GM18873 (cell line): ENCODE measurements at regions not wholly inside any gene's neighbourhood (a gene's known extent, or its start where the extent isn't known, plus 50 kb on each side); places are given as distances from the start of the nearest gene placed in this dataset.
"Not testable (repeated sequence)": the region's sequence is repeated elsewhere in the genome, so short reads cannot be mapped to it uniquely, and the experiment has no call there.

Experiments
- ATAC-seq: cut with Tn5 transposase; IDR thresholded peaks from one replicate; pipeline ENCODE4 v1.9.1; 2021; ENCODE audit warnings: mild to moderate bottlenecking, moderate library complexity, moderate number of reproducible peaks; ENCODE audit not compliant: unreplicated experiment, low FRiP score

DNA sequence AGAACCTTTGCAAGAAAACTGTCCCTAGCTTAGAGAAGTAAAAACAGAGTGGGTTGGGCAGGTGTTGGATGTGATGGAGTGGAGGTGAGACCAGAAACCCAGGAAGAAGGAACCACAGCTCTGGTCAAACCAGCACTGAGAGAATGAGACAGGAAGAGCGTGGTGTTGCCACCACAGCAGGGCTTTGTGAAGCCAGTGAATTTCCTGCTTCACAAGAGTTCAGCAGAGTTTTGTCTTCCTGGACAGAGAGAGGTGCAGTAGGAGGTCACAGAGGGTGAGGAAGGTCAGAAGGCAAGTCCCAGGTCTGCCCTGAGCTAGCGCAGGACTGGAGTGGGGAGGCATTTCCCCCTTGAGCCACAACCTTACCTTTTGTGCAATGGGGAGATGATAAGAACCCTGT, 2306.2 kb upstream of the ACO1 start:
- no peak for ATAC-seq

DNA sequence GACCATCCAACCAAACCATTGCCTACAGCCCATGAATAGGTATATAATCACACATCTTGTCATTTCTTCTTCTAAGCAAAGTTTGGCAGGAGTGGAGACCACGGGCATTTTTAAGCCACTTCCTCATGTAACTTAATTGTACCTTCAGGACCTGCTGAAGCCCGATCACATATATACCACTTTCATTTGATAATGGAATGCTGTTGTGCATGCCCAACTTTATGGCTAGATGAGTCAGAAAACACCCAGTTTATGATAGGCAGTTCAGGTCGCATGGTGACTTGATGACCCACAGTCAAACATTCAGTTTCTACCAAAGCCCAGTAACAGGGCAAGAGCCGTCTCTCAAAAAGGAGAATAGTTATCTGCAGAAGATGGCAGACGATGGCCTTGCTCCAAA, 2295.0 kb upstream of the ACO1 start:
- ATAC-seq = no peak

DNA sequence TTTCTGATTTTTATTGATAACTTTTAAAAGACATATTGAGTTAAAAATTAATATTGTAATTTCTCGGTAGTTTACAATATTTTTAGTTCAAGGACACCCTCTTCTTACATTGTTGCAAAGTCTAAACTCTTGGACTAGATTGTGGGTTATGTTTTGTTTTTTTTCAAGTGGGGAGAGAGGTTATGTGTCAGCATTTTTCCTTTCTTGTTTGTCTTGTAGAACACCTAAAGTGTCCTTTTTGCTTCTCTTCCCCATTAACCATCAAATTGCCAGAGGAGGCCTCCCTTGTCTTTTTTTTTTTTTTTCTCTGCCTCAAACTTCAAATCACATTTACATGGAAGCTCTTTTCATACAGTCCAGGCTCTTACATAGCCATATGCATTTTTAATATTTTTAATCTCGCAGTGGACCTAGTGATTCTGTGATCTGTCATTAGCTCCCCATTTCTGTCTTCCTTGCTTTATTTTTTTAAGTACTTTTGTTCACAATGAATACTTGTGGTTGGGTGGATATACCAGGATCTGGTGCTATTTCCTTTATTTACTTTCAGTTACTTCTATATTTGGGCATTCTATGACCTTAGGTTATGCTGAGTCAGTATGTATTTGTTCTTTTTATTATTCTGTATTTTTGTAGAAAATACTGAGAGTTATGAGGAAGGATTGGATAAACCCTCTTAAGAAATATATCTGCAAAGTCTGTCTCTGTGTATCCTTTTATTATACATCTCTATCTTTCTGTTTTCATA, 2280.6 kb upstream of the ACO1 start:
- ATAC-seq = no peak

DNA sequence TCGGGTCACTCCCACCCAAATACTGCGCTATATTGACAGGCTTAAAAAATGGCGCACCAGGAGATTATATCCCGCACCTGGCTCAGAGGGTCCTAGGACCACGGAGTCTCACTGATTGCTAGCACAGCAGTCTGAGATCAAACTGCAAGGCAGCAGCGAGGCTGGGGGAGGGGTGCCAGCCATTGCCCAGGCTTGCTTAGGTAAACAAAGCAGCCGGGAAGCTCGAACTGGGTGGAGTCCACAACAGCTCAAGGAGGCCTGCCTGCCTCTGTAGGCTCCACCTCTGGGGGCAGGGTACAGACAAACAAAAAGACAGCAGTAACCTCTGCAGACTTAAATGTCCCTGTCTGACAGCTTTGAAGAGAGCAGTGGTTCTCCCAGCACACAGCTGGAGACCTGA, 2277.3 kb upstream of the ACO1 start:
- not testable (repeated sequence) for ATAC-seq

DNA sequence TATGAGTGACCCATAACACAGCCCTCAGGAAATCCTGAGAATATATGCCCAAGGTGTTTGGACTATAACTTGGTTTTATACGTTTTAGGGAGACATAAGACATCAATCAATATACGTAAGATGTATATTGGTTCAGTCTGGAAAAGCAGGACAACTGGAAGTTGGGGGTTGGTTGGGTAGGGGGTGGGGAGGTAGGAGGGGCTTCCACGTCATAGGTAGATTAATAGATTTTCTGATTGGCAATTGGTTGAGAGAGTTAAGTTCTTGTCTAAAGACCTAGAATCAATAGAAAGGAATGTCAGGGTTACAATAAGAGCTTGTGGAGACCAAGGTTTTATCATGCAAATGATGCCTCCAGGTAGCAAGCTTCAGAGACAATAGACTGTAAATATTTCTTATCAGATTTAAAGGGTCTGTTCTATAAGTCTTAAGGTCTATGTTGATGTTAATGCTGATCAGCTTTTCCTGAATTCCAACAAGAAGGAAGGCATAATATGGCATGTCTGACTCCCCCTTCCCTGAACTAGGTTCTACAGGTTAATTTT, 2267.7 kb upstream of the ACO1 start:
- ATAC-seq = no peak

DNA sequence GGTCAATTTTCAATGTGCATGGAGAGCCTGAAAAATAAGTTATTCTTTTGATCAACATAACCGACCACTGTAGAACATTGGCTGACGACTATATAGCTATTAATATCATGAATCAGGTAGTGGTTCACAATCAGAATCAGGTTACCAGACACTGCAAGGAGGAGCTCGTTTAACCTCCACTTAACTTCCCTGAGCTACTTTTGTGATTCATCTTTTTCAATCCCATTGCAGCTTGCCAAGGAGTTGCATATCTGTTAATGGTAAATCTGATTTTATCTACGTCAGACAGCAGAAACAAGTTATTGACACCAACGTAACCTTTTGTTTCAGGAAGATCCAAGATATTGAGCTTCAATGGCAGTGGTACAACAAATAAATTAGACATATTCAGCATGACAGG, 2263.8 kb upstream of the ACO1 start:
- ATAC-seq = no peak

DNA sequence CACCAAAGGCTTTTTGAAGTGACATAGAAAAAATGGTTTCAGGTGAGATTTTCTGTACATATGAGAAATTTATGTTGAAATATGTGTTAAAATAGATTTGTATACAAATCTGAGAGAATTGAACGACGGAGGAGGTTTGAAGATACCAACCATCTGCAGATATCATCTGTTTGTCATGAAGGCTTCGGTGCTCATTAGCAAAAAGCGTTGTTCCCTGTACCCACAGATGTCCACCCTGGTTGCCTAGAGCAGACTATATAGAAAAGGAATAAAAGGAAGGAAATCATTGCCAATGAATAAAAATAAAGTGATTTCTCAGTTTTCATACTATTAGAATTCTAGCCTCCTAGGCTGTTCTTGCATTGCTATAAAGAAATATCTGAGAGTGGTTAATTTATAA, 2262.8 kb upstream of the ACO1 start:
- ATAC-seq = no peak

DNA sequence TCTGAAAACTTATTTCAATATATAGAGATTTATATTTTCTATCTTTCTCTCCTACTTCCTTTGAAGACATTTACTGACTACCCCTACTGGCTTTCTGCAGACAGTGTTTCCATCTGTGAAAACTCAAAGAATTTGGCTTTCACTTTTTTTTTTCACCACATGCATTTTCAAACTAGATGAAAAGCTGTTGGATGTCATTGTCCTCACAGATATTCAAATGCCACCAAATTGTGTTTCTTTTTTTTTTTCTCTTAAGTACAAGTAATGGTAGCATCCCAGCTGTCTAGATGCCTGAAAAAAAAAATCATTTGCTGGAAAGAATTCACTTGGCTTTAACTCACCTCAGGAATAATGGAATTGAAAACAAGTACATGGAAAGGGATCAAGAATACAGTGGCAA, 2258.6 kb upstream of the ACO1 start:
- no peak for ATAC-seq

DNA sequence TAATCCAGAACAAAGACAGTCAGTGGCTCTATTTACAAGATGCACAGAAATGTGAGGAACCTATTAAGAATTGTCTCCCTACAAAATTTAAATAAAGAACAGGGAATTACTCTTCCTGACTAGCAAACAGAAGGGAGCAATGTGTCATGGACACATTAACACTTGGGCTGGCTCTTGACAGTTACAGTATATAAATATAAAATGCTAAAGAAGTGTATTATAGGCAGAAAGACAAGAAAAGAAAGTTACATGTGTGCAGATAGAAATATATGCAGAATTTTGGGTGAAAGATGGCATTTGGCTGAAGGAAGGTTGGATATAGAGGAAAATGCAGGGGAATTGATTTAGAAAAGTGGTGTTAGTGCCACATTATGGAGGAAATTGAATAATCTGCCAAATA, 2257.1 kb upstream of the ACO1 start:
- ATAC-seq = no peak

DNA sequence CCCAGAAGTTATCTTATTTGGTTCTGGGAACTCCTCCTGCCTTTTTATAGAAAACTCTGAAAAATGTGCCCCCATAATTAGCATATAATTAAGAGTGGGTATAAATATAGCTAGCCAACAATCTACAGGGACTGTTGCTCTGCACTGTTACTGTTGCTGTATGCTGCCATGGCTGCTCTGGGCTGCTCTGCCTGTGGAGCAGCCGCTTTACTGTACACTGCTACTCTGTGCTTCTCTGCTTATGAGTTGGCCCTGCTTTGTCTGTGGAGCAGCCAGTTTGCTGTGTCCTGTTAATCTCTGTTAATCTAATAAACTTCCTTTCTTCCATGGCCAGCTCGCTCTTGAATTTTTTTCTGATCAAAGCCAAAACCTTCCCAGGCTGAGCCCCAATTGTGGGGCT, 2244.0 kb upstream of the ACO1 start:
- no peak for ATAC-seq

DNA sequence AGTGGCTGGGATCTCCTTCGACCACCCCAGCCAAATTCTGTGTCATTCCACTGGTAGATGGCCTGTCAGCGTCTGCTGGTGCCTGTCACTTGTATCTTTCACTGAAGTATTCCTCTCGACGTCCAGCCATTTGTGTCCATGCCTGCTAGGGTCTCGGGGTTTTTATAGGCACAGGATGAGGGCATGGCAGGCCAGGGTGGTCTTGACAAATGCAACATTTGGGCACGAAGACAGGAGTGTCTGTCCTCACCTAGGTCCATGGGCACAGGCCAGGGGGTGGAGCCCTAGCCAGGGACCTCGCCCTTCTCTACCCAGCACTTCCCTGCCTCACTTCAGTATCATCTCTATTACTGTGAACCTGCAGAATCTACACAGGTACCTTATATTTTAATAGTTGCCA, 2223.9 kb upstream of the ACO1 start:
- ATAC-seq = no peak

DNA sequence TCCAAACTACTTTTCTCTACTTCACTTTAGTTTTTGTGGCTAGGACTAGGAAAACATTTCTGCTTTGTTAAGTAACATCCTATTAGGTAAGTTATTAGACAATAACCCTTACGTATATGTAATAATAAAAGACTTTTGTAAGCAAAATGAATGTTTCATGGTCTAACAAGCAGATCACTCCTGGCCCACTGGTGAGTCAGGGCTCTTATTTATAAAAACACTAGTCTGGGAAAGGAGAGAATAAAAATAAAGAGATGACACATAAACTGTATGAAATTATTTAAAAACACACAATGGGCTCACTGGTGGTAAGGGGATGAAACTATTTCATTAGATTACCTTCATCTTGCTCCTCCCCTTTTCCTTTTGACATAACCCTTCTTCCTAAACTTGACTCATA, 2212.2 kb upstream of the ACO1 start:
- ATAC-seq = no peak

DNA sequence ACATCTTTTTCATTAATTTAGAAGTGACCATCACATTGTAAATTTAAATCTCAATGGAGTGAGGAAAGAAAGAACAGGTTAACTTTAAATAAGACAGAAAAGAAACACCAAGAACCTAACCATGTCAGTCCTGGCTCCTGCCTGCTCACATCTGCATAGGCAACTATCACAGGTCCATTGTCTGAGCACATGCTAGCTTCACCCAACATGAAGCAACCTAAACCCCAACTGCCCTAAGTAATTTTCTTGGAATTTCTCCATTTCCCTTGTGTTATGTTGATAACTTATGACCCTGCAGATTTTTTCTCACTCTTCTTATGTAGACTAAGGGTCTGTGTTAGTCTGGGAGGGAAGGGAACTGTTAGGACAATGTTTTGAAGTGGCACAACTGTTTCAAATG, 2205.8 kb upstream of the ACO1 start:
- no peak for ATAC-seq

DNA sequence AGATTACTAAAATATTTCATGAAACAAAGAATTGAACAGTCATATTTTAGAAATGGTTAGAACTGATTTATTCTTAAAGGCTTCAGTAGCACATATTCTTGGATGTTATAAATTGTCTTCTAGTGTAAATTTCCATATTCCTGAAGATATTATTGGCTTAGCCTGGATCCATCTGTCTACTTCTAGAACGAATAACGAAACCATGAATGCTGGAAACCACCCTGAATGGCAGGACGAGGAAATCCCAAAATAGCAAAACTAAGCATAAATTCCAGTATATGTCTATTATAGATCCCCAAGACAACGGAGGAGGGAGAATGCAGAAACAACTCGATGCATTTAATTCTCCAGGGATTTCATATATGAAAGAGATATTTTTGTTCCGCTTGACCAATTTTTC, 2191.0 kb upstream of the ACO1 start:
- no peak for ATAC-seq

DNA sequence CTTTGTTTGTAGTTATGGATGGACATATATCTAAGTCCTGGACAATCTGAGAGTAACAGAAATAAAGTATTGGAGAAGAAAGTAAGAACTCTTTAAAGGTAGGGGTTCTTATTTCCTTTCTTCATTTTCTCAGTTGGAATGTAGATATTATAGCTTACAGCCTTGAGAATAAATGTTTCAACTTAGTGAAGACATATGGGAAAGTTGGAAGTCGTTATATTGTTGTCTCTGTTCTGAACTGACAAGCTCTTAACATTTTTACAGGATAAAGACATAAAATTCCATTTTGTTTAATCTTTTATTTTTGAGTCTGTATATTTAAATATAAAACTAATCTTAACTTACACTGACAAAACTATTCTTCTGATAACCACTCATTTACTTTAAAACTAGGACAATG, 2187.5 kb upstream of the ACO1 start:
- no peak for ATAC-seq

DNA sequence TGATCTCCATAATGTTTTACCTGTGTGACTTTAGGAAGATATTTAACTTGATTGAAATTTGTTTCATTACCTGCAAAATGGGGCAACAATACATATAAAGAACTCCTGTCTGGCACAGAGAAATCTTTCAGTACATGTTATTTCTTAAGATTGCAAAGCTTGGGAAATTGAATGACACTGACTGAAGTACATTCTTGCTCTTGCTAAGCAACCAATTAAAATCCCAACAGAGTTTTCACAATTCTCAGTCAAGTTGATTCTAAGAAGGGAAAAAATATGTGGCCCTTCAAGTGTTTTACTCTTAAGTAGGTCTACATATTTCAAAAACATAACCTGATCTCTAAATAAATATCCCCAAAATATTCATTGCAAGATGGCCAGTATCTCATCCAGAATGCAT, 2187.0 kb upstream of the ACO1 start:
- no peak for ATAC-seq

DNA sequence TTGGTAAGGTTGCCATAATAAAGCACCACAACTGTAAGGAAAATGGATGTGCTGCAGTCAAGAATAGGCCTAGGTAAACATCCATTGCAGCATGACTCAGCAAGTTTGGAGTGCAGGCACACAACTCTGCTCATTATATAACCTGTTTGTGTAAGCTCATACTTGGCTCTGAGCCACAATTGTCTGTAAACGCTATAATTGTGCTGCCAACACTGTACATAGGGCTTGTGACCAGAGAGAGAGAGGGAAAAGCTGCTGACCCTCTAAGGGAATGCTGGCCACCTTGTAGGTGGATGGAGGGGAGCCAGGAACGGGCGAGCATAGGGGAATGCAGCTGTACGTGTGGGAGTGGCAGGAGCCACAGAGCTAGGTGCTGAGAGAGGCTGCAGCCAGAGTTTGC, 2186.5 kb upstream of the ACO1 start:
- ATAC-seq = no peak

DNA sequence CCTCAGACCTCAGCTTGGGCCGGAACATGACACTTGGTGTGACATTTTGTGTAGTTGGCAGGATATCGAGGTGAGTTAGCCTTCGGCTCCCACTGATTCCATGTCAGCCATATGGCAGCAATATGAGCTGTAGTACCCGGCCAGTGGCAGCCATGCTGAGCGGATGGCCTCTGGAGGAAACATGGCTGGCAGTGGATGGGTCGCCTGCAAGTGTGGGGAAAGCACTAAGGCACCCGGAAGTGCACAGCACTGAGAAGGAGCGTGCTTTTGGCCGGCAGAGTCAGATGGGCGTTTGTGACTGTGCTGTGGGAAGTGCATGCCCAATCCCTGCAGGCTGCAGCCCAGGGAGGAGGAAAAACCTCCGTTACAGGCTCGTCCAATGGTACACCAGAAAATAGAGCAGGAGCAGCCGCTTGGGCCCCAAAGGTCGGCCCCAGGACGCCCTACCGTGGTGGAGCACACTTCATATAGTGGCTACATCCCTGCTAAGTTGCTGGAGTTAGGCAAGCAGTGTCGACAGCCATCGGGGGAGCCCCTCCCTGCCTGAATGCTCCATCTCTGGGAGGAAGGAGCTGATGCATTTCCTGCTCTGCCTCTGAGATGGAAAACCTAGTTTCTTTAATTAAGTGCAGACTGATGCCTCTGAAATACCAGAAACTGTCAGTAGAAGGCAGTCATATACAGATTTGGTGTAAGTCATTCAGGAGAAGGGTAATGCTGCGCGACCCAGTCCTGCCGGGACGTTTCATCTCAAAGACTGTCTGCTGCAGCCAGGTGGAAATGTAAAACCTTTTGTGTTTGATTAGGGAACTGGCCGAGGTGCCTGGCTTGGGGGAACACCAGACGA, 2185.8 kb upstream of the ACO1 start:
- ATAC-seq = no peak

DNA sequence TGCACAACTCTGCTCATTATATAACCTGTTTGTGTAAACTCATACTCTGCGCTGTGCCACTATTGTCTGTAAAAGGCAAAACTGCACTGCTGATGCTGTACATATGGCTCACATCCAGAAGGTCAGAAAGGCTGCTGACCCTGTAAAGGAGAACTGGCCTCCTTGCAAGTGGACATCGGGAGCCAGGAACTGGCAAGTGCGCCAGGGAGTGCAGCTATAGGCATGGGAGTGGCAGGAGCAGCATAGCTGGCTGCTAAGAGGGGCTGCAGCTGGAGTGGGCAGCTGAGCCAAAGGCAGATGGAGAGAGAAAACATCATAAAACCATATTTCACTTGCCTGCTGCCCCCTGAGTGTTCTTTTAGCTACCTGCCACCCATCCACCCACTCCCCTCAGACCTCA, 2183.4 kb upstream of the ACO1 start:
- ATAC-seq = no peak

DNA sequence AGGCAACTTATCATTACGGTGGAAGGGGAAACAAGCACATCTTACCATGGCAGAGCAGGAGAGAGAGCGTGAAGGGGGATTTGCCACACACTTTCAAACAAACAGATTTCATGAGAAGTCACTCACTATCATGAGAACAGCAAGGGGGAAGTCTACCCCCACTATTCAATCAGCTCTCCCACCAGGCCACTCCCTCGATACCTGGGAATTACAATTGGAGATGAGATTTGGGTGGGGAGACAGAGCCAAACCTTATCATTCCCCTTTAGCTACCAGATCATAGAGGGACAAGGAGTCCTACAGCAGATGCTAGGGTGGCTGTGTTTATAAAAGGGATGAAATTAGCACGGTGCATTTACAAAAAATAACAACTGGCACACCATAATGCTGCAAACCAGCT, 2149.4 kb upstream of the ACO1 start:
- ATAC-seq = no peak

DNA sequence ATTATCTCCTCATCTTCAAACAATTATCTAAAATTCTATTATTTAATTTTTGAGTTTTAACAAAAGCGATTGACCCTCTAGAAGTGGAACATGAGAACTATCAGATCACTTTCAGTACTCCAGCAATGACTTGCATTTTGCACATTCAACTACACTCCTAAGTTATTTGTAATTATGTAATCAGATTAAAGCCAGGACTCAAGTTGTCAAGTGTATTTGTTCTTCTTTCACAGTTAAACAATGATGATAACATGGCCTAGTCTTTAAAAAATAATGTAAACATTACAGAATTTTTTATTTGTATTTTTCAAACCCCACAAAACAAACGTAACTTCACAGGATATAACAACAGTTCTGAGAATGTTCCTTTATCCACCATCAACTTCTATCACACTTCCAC, 2148.9 kb upstream of the ACO1 start:
- no peak for ATAC-seq

DNA sequence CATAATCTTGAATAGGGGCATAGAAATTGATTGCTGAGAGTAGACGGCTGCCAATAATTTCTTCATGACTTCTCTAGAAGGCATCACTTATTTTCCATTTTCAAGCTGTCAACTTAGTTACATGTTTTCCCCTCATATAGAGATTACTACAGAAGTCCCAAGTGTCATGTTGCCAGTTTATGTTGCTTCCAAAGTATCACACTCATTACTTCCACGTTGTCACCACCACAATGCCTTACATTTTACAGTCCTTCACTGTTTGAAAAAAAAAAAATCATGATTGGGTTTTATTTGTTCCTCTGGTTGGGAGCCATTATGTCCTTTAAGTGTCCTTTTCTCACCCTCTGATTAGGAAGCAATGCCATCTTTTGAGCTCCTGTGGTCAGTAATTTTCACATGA, 2144.6 kb upstream of the ACO1 start:
- no peak for ATAC-seq
